ENCODE measurements at regions not wholly inside any gene's neighbourhood (a gene's known extent, or its start where the extent isn't known, plus 50 kb on each side); places are given as distances from the start of the nearest gene placed in this dataset.
"Not testable (repeated sequence)": the region's sequence is repeated elsewhere in the genome, so short reads cannot be mapped to it uniquely, and the experiment has no call there.

GRCh38 chr12:34228046-34228445 lies 205.8 kb downstream of the ALG10 start:
- not testable (repeated sequence) for DNase-seq

DNA sequence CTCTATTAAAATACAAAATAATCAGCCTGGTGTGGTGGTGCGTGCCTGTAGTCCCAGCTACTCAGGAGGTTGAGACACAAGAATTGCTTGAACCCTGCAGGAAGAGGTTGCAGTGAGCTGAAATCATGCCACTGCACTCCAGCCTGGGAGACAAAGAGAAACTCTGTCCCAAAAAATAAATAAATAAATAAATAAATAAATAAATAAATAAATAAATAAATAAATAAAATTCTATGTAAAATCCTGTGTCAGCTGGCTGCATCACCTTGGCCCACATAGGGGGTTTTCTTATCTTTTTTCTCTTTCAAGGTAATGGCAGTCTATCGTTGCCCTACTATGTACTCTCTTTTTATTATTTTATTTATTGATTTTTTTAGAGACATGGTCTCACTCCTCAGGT lies 206.7 kb downstream of the ALG10 start:
- not testable (repeated sequence) for DNase-seq

DNA sequence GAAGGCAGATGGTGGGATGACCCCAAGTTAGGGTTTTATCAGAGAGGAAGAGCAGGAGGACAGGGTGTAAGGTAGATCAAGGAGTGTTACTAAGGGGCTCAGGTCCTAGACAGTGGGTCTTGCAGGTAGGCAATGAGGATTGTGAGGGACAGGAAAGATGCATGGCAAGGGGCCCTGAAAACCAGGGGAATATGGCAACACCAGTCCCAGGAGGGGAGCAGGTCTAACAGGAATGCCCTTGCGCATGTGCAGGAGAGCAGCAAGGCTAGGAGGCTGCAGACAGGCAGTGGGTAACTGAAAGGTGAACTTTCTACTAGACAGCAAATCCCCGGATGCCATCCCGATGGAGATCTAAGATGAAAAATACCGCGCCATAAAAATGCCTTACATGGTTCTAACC lies 211.3 kb downstream of the ALG10 start:
- DNase-seq, result no peak

GRCh38 chr12:34236073-34236472 lies 213.8 kb downstream of the ALG10 start:
- DNase-seq, result no peak

DNA sequence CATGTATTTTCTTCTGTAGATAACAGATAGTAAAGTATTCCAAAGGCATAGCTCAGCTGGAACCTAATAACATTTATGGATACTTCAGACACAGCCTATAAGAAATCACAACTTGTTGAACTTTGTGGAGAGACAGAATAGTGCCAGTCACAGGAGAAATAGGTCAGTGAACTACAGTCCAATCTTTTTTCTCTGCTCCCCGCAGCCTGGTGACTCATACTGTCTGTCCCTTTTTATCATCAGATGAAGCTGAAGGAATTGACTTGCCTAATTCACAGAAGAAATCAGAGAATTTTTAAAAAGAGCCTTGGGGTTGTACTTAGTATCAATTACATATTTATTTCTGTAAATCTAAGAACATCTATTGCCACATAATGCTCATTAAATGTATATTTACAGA lies 222.3 kb downstream of the ALG10 start:
- DNase-seq, result no peak

- no peak for DNase-seq
Observed at GRCh38 chr12:34249271-34249670, 227.0 kb downstream of the ALG10 start.

- DNase-seq, result not testable (repeated sequence)
Observed at GRCh38 chr12:34251879-34252278, 229.6 kb downstream of the ALG10 start.

DNA sequence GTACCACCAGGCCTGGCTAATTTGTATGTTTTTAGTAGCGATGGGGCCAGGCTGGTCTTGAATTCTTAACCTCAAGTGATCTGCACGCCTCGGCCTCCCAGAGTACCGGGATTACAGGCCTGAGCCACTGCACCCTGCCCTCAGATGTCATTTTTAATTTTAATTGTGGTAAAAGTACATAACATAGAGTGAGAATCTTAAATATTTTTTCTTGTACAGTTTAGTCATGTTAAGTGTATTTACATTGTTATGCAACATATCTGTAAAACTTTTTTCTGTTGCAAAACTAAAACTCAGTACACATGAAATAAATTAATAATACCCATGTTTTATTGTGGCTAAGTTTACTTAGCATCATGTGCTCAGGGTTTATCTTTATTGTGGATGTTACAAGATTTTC lies 231.4 kb downstream of the ALG10 start:
- no peak for DNase-seq

- DNase-seq, result no peak
Observed at GRCh38 chr12:34257093-34257492, 234.8 kb downstream of the ALG10 start.

DNA sequence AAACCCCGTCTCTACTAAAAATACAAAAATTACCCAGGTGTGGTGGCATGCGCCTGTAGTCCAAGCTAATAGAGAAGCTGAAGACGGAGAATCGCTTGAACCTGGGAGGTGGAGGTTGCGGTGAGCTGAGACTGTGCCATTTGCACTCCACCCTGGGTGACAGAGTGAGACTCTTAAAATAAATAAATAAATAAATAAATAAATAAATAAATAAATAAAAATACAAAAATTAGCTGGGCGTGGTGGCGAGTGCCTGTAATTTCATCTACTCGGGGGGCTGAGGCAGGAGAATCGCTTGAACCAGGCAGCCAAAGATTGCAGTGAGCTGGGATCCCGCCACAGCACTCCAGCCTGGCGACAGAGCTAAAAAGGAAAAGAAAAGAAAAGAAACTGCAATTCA lies 239.8 kb downstream of the ALG10 start:
- DNase-seq, result not testable (repeated sequence)

- no peak for DNase-seq
Observed at GRCh38 chr12:34264110-34264509, 241.8 kb downstream of the ALG10 start.

- DNase-seq, result not testable (repeated sequence)
Observed at GRCh38 chr12:34273703-34274102, 251.4 kb downstream of the ALG10 start.

DNA sequence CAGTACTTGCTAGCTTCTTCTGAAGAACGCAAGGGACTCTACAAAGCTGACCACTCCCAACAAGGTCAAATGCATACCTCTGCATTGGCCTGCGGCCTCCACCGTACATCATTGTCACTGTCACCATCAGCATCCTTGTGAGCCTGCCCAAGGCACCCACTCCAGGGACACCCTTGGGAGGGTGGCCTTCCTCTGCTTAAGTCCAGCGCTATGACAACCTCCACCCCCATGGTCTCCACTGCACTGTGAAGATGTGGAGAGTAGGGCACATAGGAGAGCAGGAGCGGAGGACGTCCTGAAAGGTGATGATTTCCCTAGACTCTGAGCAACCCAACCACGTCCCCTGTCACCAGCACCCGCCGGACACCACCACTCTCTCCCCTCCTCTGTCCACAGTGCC lies 252.8 kb downstream of the ALG10 start:
- DNase-seq, result no peak

GRCh38 chr12:34286483-34286882 lies 264.2 kb downstream of the ALG10 start:
- DNase-seq, result peak; percentile 33

- DNase-seq, result no peak
Observed at GRCh38 chr12:34286934-34287333, 264.6 kb downstream of the ALG10 start.

DNA sequence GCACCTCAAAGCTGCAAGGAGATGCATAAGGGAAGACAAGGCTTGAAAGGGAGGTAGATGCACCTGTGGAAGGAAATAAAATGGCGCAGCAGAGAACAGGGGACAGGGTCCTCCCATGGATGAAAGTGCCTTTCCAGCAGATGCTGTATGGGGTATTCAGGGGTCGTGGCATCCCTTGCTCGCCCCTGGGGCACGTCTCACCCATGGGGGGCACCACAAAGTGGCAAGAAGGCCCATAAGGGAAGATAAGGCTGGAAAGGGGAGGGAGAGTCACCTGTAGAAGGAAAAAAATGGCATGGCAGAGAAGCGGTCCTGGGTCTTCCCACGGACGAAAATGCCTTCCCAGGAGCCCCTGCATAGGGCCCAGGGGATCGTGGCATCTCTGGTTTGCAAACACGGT lies 265.1 kb downstream of the ALG10 start:
- DNase-seq, result peak; percentile 25

DNA sequence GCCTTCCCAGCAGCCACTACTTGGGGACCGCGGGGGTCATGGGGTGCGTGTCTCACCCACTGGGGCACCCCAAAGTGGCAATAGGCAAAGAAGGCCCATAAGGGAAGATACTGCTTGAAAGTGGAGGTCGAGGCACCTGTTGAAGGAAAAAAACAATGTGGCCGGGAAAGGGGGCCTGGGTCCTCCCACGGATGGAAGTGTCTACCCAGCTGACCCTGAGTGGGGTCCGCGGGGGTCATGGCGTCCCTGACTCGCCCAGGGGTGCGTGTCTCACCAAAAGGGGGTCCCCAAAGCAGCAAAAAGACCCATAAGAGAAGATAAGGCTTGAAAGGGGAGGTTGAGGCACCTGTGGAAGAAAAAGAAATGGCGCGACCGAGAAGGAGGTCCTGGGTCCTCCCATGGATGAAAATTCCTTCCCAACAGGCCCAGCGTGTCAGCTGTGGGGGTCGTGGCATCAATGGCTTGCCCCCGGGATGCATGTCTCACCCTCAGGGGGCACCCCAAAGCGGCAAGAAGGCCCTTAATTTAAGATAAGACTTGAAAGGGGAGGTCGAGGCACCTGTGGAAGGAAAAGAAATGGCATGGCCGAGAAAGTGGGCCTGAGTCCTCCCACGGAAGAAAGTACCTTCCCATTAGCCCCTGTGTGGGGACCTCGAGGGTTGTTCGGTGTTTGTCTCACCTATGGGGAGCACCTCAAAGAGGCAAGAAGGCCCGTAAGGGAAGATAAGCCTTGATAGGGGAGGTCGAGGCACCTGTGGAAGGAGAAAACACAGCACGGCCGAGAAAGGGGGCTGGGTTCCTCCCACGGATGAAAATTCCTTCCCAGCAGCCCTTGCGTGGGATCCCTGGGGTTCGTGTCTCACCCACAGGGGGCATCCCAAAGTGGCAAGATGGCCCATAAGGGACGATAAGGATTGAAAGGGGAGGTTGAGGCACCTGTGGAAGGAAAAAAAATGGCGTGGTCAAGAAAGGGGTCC lies 266.0 kb downstream of the ALG10 start:
- DNase-seq, result peak; percentile 33

GRCh38 chr12:34288963-34289345 lies 266.7 kb downstream of the ALG10 start:
- peak; percentile 44 for DNase-seq

- DNase-seq, result peak; percentile 39
Observed at GRCh38 chr12:34289431-34290380, 267.4 kb downstream of the ALG10 start.

GRCh38 chr12:34290381-34290995 lies 268.2 kb downstream of the ALG10 start:
- peak; percentile 36 for DNase-seq

- DNase-seq, result peak; percentile 21
Observed at GRCh38 chr12:34291001-34291400, 268.7 kb downstream of the ALG10 start.

DNA sequence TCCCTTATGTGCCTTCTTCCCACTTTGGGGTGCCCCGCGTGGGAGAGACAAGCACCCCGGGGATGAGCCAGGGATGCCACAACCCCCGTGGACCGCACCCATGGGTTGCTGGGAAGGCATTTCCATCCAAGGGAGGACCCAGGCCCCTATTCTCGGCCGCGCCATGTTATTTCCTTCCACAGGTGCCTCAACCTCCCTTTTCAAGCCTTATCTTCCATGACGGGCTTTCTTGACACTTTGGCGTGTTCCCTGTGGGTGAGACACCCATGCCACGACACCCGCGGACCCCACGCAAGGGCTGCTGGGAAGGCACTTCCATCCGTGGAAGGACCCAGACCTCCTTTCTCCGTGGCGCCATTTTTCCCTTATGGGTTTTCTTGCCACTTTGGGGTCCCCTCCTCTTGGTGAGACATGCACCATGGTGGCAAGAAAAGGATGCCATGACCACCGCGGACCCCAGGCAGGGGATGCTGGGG lies 269.2 kb downstream of the ALG10 start:
- peak; percentile 36 for DNase-seq

Measured in activated effector memory CD4-positive, alpha-beta T cell treated with anti-CD3 and anti-CD28 coated beads, Interleukin-2, amount 50 U/mL, for 16 hours (primary cell).